Pancreas (tissue), 10 donors: ENCODE measurements at regions not wholly inside any gene's neighbourhood (a gene's known extent, or its start where the extent isn't known, plus 50 kb on each side); places are given as distances from the start of the nearest gene placed in this dataset.

Experiments
- ATAC-seq, 4 donors: fragments of 200-7000 bp; cut with Tn5 transposase; one replicate each; pipeline versions ENCODE4 v1.8.0 to v1.9.1; 2020; ENCODE audit warnings: mild to moderate bottlenecking in 4 of 4, moderate library complexity in 4 of 4
- DNase-seq, 6 donors: peaks; one replicate each; pipeline ENCODE4 v3.0.0-alpha.2; 2020
- FAIRE-seq: peaks from 2 replicates; lab custom pipeline; 2012; peaks lifted over from hg19 to GRCh38; lab: Jason Lieb, UNC
- H3K27ac ChIP-seq, 4 donors: fragments of 200-600 bp; sonication (generic); 1 replicate in 3 of 4; 2 replicates in 1 of 4; pipeline versions ENCODE4 v1.5.0 to v1.8.0; 2020
- H3K27me3 ChIP-seq, 4 donors: fragments of 200-600 bp; one replicate each; pipeline ENCODE4 v1.8.0; 2021
- H3K36me3 ChIP-seq, 3 donors: fragments of 200-600 bp; sonication (generic) in 1 of 3; one replicate each; pipeline versions ENCODE4 v1.5.0 to v1.8.0; 2020 to 2021
- H3K4me1 ChIP-seq, 3 donors: fragments of 200-600 bp; one replicate each; pipeline ENCODE4 v1.8.0; 2021
- H3K4me3 ChIP-seq, 4 donors: fragments of 200-600 bp; sonication (generic) in 2 of 4; one replicate each; pipeline versions ENCODE4 v1.5.0 to v1.8.0; 2020 to 2021
- H3K9me3 ChIP-seq, 4 donors: fragments of 200-600 bp; one replicate each; pipeline ENCODE4 v1.8.0; 2021
- WGBS, 2 donors: extraction: QIAGEN DNeasy Blood & Tissue Kit; methylation state at CpG; one replicate each; pipeline ENCODE4 v1.1.7; 2013; 5-methylcytosine and 5-hydroxymethylcytosine counted together
- intact Hi-C, 3 donors: fragments of 100-400 bp; cut with DNase I; formaldehyde crosslinking; loops; one replicate each; pipeline versions ENCODE4 v1.11.1 to v1.14.2; 2022
- TF ChIP-seq, protein P1 (sequence below), 4 donors: fragments of 200-600 bp; sonication (generic) in 3 of 4; IDR thresholded peaks; one replicate each; pipeline versions ENCODE4 v1.5.0 to v1.8.0; 2021; ENCODE audit warnings: antibody characterized with exemption in 4 of 4
- donor health status: healthy with polysubstance abuse.
- donor health status: DM: no; HTN: no; CAD: no; lungs with moderate emphysema.
- donor health status: DM: no; HTN: no; CAD: no.
- donor health status: control.
- donor health status: control.
- donor health status: Bipolar disorder and iron deficiency.
- donor health status: DM: yes; HTN: yes; CAD: no.
- donor health status: DM: no; HTN: no; CAD: no.
- donor health status: DM: no; HTN: no; CAD: no.
- donor health status: DM: yes; HTN: yes; CAD: no.

DNA sequence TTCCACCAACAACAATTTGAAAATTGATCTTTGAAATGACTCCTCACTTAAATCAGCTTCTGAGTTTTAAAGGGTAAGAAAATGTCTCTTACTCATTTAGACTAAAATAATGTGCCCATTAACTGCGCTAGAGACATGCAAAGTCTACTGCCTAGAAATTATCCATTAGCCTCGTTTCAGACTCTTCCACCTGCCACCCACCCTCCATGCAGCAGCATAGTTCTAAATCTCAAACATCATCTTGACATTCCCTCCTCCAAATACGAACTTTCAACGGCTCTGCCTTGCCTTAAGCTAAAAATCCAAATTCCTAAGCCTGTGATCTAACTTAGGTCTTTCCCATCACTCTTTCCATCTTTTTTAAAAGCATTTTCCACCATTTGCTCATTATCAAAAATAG lies 66.6 kb upstream of the ST8SIA2 start:
- no peaks in the 10 kb centered on the region for H3K4me1 ChIP-seq
- no peaks in the 10 kb centered on the region for H3K27me3 ChIP-seq
- ATAC-seq (no peak), FAIRE-seq (no peak), DNase-seq (no peak)
- no peaks in the 10 kb centered on the region for H3K9me3 ChIP-seq
- no peak overlapping the region for H3K4me3 ChIP-seq
- intact Hi-C loops = no loop called here
- H3K36me3 ChIP-seq = no peaks in the 10 kb centered on the region
- WGBS, 2 donors = 53 to 58% methylated on average over 4 of the region's 4 CpGs
- TF ChIP-seq, protein P1, sequence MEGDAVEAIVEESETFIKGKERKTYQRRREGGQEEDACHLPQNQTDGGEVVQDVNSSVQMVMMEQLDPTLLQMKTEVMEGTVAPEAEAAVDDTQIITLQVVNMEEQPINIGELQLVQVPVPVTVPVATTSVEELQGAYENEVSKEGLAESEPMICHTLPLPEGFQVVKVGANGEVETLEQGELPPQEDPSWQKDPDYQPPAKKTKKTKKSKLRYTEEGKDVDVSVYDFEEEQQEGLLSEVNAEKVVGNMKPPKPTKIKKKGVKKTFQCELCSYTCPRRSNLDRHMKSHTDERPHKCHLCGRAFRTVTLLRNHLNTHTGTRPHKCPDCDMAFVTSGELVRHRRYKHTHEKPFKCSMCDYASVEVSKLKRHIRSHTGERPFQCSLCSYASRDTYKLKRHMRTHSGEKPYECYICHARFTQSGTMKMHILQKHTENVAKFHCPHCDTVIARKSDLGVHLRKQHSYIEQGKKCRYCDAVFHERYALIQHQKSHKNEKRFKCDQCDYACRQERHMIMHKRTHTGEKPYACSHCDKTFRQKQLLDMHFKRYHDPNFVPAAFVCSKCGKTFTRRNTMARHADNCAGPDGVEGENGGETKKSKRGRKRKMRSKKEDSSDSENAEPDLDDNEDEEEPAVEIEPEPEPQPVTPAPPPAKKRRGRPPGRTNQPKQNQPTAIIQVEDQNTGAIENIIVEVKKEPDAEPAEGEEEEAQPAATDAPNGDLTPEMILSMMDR (IDR thresholded peaks at IDR 0.05) = no peak
- H3K27ac ChIP-seq = no peak overlapping the region

DNA sequence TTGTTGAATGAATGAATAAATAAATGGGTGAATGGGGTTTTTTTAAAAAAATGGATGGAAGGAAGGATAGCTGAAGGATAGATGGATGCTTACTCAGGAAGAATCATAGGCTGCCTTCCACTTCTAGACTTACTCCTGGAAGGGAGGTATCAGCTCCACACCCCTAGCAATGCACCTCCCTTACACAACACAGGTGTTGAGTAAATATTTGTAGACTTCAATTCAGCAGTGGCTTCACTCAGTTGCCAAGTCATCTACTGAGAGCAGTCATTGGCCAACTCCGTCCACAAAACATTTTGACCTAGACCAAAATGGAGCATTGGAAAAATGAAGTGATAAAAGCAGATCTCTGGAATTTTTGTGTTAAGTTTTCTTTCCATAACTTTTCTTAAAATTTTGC lies 65.5 kb upstream of the ST8SIA2 start:
- Histone ChIP-seq H3K9me3 (no peaks in the 10 kb centered on the region), H3K4me1 (no peaks in the 10 kb centered on the region), H3K27me3 (no peaks in the 10 kb centered on the region), H3K4me3 (no peak overlapping the region), H3K36me3 (no peaks in the 10 kb centered on the region), H3K27ac (no peak overlapping the region)
- no peak for DNase-seq
- no peak for FAIRE-seq
- WGBS, 2 donors = 22 to 27% methylated on average over 1 of the region's 1 CpG
- TF ChIP-seq, protein P1 (IDR thresholded peaks at IDR 0.05) = no peak
- peak in 1 of 4 donors; percentile 59 for ATAC-seq
- intact Hi-C loops = no loop called here

DNA sequence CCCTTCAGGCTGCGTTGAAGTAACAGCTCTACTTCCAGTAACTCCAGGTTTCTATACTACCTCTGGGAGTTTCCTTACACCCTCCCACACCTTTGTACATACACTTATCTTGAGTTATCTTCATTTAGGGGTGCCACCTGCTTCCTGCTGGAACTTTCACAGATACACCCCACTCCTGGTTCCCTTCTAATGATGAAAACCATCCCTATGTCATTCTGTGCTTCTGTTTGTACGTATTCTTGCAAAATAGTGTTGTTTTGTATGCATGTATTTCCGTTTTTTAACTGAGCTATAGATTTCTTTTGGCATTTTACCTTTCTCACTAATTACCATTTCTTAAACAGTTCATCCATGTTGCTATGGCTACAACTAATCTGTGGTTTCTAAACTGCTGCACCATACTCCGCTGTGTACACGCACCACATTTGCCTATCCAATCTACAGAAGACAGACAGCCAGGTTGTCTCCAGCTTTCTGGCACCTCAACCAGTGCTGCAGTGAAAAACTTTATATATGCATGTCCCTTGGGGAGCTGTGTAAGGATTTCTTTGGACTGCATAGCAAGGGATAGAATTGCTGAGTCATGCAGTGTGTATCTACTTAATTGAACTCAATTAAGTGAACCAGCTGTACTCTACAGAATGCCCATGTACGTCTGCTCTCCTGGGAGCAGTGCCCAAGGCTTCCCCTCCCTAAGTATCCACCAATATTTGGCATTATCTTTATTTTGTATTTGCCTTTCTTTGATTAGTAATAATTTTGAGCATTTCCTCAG lies 61.4 kb upstream of the ST8SIA2 start:
- no peak overlapping the region for H3K4me3 ChIP-seq
- no peak overlapping the region for H3K27ac ChIP-seq
- WGBS, 2 donors = 66 to 74% methylated on average over 6 of the region's 6 CpGs
- TF ChIP-seq, protein P1 (IDR thresholded peaks at IDR 0.05) = no peak
- intact Hi-C loops = no loop called here
- ATAC-seq (no peak), FAIRE-seq (no peak), DNase-seq (no peak)
- H3K9me3 ChIP-seq = no peaks in the 10 kb centered on the region
- no peaks in the 10 kb centered on the region for H3K27me3 ChIP-seq
- no peaks in the 10 kb centered on the region for H3K36me3 ChIP-seq
- H3K4me1 ChIP-seq = no peaks in the 10 kb centered on the region

DNA sequence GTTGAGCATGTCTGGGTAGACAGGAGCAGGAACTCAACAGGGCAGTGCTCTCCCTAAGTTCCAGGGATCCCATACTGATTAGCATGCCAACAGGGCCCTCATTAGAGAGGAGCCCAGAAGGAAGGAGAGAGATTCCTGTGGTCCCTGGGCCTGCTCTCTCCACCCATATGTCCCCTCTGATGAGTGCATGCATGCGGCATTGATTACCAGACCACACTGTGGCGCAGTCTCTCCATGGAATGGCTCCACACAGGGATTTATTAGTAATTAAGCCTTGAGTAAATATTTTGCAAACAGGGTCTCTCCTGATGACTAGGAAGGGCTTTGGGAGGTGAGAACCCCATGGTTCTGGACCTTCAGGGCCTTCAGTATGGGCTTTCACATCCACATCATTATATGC lies 60.0 kb upstream of the ST8SIA2 start:
- Histone ChIP-seq H3K9me3 (no peaks in the 10 kb centered on the region), H3K4me1 (no peaks in the 10 kb centered on the region), H3K36me3 (no peaks in the 10 kb centered on the region), H3K27me3 (no peaks in the 10 kb centered on the region), H3K4me3 (no peak overlapping the region), H3K27ac (no peak overlapping the region)
- intact Hi-C loops = no loop called here
- 86 to 92% methylated on average over 2 of the region's 2 CpGs for WGBS, 2 donors
- ATAC-seq (no peak), DNase-seq (no peak), FAIRE-seq (no peak)
- TF ChIP-seq, protein P1 (IDR thresholded peaks at IDR 0.05) = no peak

DNA sequence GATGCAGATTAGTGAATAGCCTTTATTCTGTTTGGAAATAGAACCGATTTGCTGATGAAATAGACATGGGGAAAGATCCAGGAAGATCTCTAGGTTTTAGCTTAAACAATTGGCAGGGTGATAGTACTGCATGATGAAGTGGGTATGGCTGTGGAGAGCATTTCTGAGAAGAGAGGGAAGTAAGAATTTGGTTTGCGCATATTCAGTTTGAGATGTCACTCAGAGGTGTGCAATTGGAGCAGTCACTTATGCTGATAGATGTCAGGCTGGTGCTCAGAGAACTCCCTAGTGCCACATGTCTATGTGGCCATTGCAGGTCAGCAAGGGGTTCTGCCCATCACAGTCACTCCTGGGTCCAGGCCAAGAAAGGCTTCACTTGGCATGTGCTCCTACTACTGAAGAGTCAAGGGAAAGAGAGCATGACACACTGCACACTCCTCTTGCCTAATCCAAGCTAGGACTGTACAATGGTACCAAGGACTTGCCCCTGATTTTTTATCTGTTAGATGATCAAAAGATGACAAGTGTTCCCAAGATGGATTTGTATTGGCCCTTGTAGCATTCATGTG lies 57.2 kb upstream of the ST8SIA2 start:
- no peak overlapping the region for H3K27ac ChIP-seq
- WGBS, 2 donors = 61 to 71% methylated on average over 2 of the region's 2 CpGs
- no peaks in the 10 kb centered on the region for H3K4me1 ChIP-seq
- no peaks in the 10 kb centered on the region for H3K9me3 ChIP-seq
- FAIRE-seq = no peak
- no peaks in the 10 kb centered on the region for H3K36me3 ChIP-seq
- no peak for DNase-seq
- intact Hi-C loops = no loop called here
- no peak overlapping the region for H3K4me3 ChIP-seq
- TF ChIP-seq, protein P1 (IDR thresholded peaks at IDR 0.05) = no peak
- H3K27me3 ChIP-seq = no peaks in the 10 kb centered on the region
- ATAC-seq = no peak
